HepG2 (cell line): ENCODE measurements at regions not wholly inside any gene's neighbourhood (a gene's known extent, or its start where the extent isn't known, plus 50 kb on each side); places are given as distances from the start of the nearest gene placed in this dataset.

ENCODE experiments used
- HDAC2 ChIP-seq: sonication (generic); formaldehyde crosslinking; IDR thresholded peaks from 2 replicates; pipeline ENCODE4 v1.4.0; 2020; ENCODE audit warnings: missing genetic modification reagents
- HNF4G ChIP-seq, 2 experiments: sonication (generic) in 1 of 2; formaldehyde crosslinking in 1 of 2; IDR thresholded peaks; 2 replicates each; pipeline versions ENCODE4 v1.4.0 to v1.6.1; 2011 to 2020; ENCODE audit warnings: borderline replicate concordance in 2 of 2, low read depth in 2 of 2, mild to moderate bottlenecking in 2 of 2, low read length in 1 of 2, missing genetic modification reagents in 1 of 2, moderate library complexity in 1 of 2
- IKZF1 ChIP-seq: fragments of 450-650 bp; IDR thresholded peaks from 2 replicates; pipeline ENCODE4 v1.7.1; 2016
- MYNN ChIP-seq: sonication (generic); formaldehyde crosslinking; IDR thresholded peaks from 2 replicates; pipeline ENCODE4 v1.4.0; 2020; ENCODE audit warnings: mild to moderate bottlenecking, low read depth, missing genetic modification reagents
- RBAK ChIP-seq: sonication (generic); formaldehyde crosslinking; IDR thresholded peaks from 2 replicates; pipeline ENCODE4 v1.5.1; 2020; ENCODE audit warnings: mild to moderate bottlenecking, missing genetic modification reagents
- TF ChIP-seq, protein P1 (sequence below): sonication (generic); formaldehyde crosslinking; IDR thresholded peaks from 2 replicates; pipeline ENCODE4 v1.5.0; 2020; ENCODE audit warnings: mild to moderate bottlenecking, missing genetic modification reagents, moderate library complexity
- TF ChIP-seq, protein P2 (sequence below): sonication (generic); formaldehyde crosslinking; IDR thresholded peaks from 2 replicates; pipeline ENCODE4 v1.8.0; 2022; ENCODE audit warnings: mild to moderate bottlenecking, missing genetic modification reagents; ENCODE audit not compliant: insufficient replicate concordance

DNA sequence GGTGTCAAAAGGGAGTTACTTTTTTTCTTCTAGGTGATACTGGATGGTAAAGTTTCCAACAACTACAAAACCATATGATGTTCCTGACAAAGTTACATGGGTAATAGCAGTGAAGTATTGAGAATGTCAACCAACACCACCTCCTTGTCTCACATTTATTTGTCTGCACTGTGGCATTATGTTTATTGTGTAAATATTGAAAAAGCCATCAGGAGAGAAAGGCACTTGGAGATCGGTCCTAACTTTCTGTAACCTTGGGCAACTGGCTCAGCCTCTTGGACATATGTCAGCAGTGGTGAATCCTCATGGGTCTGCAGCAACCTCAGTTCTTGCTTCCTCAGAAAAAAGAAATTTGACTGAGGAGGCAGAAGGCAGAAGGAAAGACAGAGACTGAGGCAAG lies 50.0 kb upstream of the ICE1 start:
- TF ChIP-seq MYNN (no peak), RBAK (CRISPR knock-in tag) (no peak), HDAC2 (CRISPR knock-in tag) (no peak), IKZF1 (no peak), HNF4G (IDR thresholded peaks at IDR 0.05; ENCODE audit: borderline replicate concordance, low read depth, low read length) (no peak), HNF4G (CRISPR knock-in tag; IDR thresholded peaks at IDR 0.05; ENCODE audit: borderline replicate concordance, low read depth) (no peak)
- TF ChIP-seq, protein P1, sequence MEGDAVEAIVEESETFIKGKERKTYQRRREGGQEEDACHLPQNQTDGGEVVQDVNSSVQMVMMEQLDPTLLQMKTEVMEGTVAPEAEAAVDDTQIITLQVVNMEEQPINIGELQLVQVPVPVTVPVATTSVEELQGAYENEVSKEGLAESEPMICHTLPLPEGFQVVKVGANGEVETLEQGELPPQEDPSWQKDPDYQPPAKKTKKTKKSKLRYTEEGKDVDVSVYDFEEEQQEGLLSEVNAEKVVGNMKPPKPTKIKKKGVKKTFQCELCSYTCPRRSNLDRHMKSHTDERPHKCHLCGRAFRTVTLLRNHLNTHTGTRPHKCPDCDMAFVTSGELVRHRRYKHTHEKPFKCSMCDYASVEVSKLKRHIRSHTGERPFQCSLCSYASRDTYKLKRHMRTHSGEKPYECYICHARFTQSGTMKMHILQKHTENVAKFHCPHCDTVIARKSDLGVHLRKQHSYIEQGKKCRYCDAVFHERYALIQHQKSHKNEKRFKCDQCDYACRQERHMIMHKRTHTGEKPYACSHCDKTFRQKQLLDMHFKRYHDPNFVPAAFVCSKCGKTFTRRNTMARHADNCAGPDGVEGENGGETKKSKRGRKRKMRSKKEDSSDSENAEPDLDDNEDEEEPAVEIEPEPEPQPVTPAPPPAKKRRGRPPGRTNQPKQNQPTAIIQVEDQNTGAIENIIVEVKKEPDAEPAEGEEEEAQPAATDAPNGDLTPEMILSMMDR (CRISPR knock-in tag), result no peak
- TF ChIP-seq, protein P2, sequence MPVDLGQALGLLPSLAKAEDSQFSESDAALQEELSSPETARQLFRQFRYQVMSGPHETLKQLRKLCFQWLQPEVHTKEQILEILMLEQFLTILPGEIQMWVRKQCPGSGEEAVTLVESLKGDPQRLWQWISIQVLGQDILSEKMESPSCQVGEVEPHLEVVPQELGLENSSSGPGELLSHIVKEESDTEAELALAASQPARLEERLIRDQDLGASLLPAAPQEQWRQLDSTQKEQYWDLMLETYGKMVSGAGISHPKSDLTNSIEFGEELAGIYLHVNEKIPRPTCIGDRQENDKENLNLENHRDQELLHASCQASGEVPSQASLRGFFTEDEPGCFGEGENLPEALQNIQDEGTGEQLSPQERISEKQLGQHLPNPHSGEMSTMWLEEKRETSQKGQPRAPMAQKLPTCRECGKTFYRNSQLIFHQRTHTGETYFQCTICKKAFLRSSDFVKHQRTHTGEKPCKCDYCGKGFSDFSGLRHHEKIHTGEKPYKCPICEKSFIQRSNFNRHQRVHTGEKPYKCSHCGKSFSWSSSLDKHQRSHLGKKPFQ (CRISPR knock-in tag), result no peak
